ENCODE measurements at regions not wholly inside any gene's neighbourhood (a gene's known extent, or its start where the extent isn't known, plus 50 kb on each side); places are given as distances from the start of the nearest gene placed in this dataset.
"Not testable (repeated sequence)": the region's sequence is repeated elsewhere in the genome, so short reads cannot be mapped to it uniquely, and the experiment has no call there.

- not testable (repeated sequence) for H3K4me1 ChIP-seq (ENCODE audit: control insufficient read depth in 1 of 2, insufficient read depth in 2 of 2, low read length in 2 of 2); H3K27me3 ChIP-seq (ENCODE audit: control insufficient read depth in 1 of 2, insufficient read depth in 2 of 2, low read length in 2 of 2); H3K9me3 ChIP-seq (ENCODE audit: control insufficient read depth in 1 of 2, low read length in 2 of 2); H3K4me3 ChIP-seq (ENCODE audit: low read depth in 1 of 2, low read length in 2 of 2); H3K9ac ChIP-seq (ENCODE audit: low read depth in 1 of 2, low read length in 2 of 2); H3K27ac ChIP-seq (ENCODE audit: low read depth, low read length); H3K36me3 ChIP-seq (ENCODE audit: control insufficient read depth in 1 of 2, insufficient read depth in 2 of 2, low read length in 2 of 2)
These were observed 1164.3 kb downstream of the RPIA start for GRCh38 chr2:89855752-89856151.

- H3K4me3 ChIP-seq (ENCODE audit: low read depth in 1 of 2, low read length in 2 of 2); H3K9ac ChIP-seq (ENCODE audit: low read depth in 1 of 2, low read length in 2 of 2); H3K36me3 ChIP-seq (ENCODE audit: control insufficient read depth in 1 of 2, insufficient read depth in 2 of 2, low read length in 2 of 2); H3K4me1 ChIP-seq (ENCODE audit: control insufficient read depth in 1 of 2, insufficient read depth in 2 of 2, low read length in 2 of 2); H3K27me3 ChIP-seq (ENCODE audit: control insufficient read depth in 1 of 2, insufficient read depth in 2 of 2, low read length in 2 of 2); H3K27ac ChIP-seq (ENCODE audit: low read depth, low read length); H3K9me3 ChIP-seq (ENCODE audit: control insufficient read depth in 1 of 2, low read length in 2 of 2): not testable (repeated sequence)
These were observed 1164.8 kb downstream of the RPIA start for GRCh38 chr2:89856305-89856704.

- H3K27ac ChIP-seq (ENCODE audit: low read depth, low read length); H3K9ac ChIP-seq (ENCODE audit: low read depth in 1 of 2, low read length in 2 of 2); H3K4me1 ChIP-seq (ENCODE audit: control insufficient read depth in 1 of 2, insufficient read depth in 2 of 2, low read length in 2 of 2); H3K27me3 ChIP-seq (ENCODE audit: control insufficient read depth in 1 of 2, insufficient read depth in 2 of 2, low read length in 2 of 2); H3K4me3 ChIP-seq (ENCODE audit: low read depth in 1 of 2, low read length in 2 of 2); H3K9me3 ChIP-seq (ENCODE audit: control insufficient read depth in 1 of 2, low read length in 2 of 2); H3K36me3 ChIP-seq (ENCODE audit: control insufficient read depth in 1 of 2, insufficient read depth in 2 of 2, low read length in 2 of 2): not testable (repeated sequence)
These were observed 1170.7 kb downstream of the RPIA start for GRCh38 chr2:89862164-89862563.

- H3K9me3 ChIP-seq (ENCODE audit: control insufficient read depth in 1 of 2, low read length in 2 of 2); H3K4me3 ChIP-seq (ENCODE audit: low read depth in 1 of 2, low read length in 2 of 2): not testable (repeated sequence)
These were observed 1171.7 kb downstream of the RPIA start for GRCh38 chr2:89863209-89863608.

GRCh38 chr2:89874810-89875595 lies 1183.5 kb downstream of the RPIA start:
- not testable (repeated sequence) for H3K27me3 ChIP-seq (ENCODE audit: control insufficient read depth in 1 of 2, insufficient read depth in 2 of 2, low read length in 2 of 2); H3K4me3 ChIP-seq (ENCODE audit: low read depth in 1 of 2, low read length in 2 of 2); H3K9me3 ChIP-seq (ENCODE audit: control insufficient read depth in 1 of 2, low read length in 2 of 2); H3K9ac ChIP-seq (ENCODE audit: low read depth in 1 of 2, low read length in 2 of 2); H3K36me3 ChIP-seq (ENCODE audit: control insufficient read depth in 1 of 2, insufficient read depth in 2 of 2, low read length in 2 of 2); H3K27ac ChIP-seq (ENCODE audit: low read depth, low read length); H3K4me1 ChIP-seq (ENCODE audit: control insufficient read depth in 1 of 2, insufficient read depth in 2 of 2, low read length in 2 of 2)

More at GRCh38 chr2:89863209-89863608, 1171.7 kb downstream of the RPIA start:
- not testable (repeated sequence) for H3K27ac ChIP-seq (ENCODE audit: low read depth, low read length); H3K27me3 ChIP-seq (ENCODE audit: control insufficient read depth in 1 of 2, insufficient read depth in 2 of 2, low read length in 2 of 2); H3K4me1 ChIP-seq (ENCODE audit: control insufficient read depth in 1 of 2, insufficient read depth in 2 of 2, low read length in 2 of 2); H3K9ac ChIP-seq (ENCODE audit: low read depth in 1 of 2, low read length in 2 of 2); H3K36me3 ChIP-seq (ENCODE audit: control insufficient read depth in 1 of 2, insufficient read depth in 2 of 2, low read length in 2 of 2)

- H3K36me3 ChIP-seq (ENCODE audit: control insufficient read depth in 1 of 2, insufficient read depth in 2 of 2, low read length in 2 of 2); H3K4me3 ChIP-seq (ENCODE audit: low read depth in 1 of 2, low read length in 2 of 2); H3K4me1 ChIP-seq (ENCODE audit: control insufficient read depth in 1 of 2, insufficient read depth in 2 of 2, low read length in 2 of 2); H3K27ac ChIP-seq (ENCODE audit: low read depth, low read length); H3K27me3 ChIP-seq (ENCODE audit: control insufficient read depth in 1 of 2, insufficient read depth in 2 of 2, low read length in 2 of 2); H3K9ac ChIP-seq (ENCODE audit: low read depth in 1 of 2, low read length in 2 of 2); H3K9me3 ChIP-seq (ENCODE audit: control insufficient read depth in 1 of 2, low read length in 2 of 2): not testable (repeated sequence)
These were observed 1185.0 kb downstream of the RPIA start for GRCh38 chr2:89876445-89876844.

- not testable (repeated sequence) for H3K27ac ChIP-seq (ENCODE audit: low read depth, low read length); H3K36me3 ChIP-seq (ENCODE audit: control insufficient read depth in 1 of 2, insufficient read depth in 2 of 2, low read length in 2 of 2); H3K27me3 ChIP-seq (ENCODE audit: control insufficient read depth in 1 of 2, insufficient read depth in 2 of 2, low read length in 2 of 2); H3K4me1 ChIP-seq (ENCODE audit: control insufficient read depth in 1 of 2, insufficient read depth in 2 of 2, low read length in 2 of 2); H3K9me3 ChIP-seq (ENCODE audit: control insufficient read depth in 1 of 2, low read length in 2 of 2); H3K9ac ChIP-seq (ENCODE audit: low read depth in 1 of 2, low read length in 2 of 2); H3K4me3 ChIP-seq (ENCODE audit: low read depth in 1 of 2, low read length in 2 of 2)
These were observed 1185.4 kb downstream of the RPIA start for GRCh38 chr2:89876878-89877277.

GRCh38 chr2:89882880-89883279 lies 1191.4 kb downstream of the RPIA start:
- H3K9me3 ChIP-seq (ENCODE audit: control insufficient read depth in 1 of 2, low read length in 2 of 2); H3K4me3 ChIP-seq (ENCODE audit: low read depth in 1 of 2, low read length in 2 of 2); H3K4me1 ChIP-seq (ENCODE audit: control insufficient read depth in 1 of 2, insufficient read depth in 2 of 2, low read length in 2 of 2); H3K27me3 ChIP-seq (ENCODE audit: control insufficient read depth in 1 of 2, insufficient read depth in 2 of 2, low read length in 2 of 2); H3K27ac ChIP-seq (ENCODE audit: low read depth, low read length); H3K9ac ChIP-seq (ENCODE audit: low read depth in 1 of 2, low read length in 2 of 2); H3K36me3 ChIP-seq (ENCODE audit: control insufficient read depth in 1 of 2, insufficient read depth in 2 of 2, low read length in 2 of 2): not testable (repeated sequence)

GRCh38 chr2:89883624-89884023 lies 1192.2 kb downstream of the RPIA start:
- not testable (repeated sequence) for H3K36me3 ChIP-seq (ENCODE audit: control insufficient read depth in 1 of 2, insufficient read depth in 2 of 2, low read length in 2 of 2); H3K9ac ChIP-seq (ENCODE audit: low read depth in 1 of 2, low read length in 2 of 2); H3K27ac ChIP-seq (ENCODE audit: low read depth, low read length); H3K4me1 ChIP-seq (ENCODE audit: control insufficient read depth in 1 of 2, insufficient read depth in 2 of 2, low read length in 2 of 2); H3K27me3 ChIP-seq (ENCODE audit: control insufficient read depth in 1 of 2, insufficient read depth in 2 of 2, low read length in 2 of 2); H3K9me3 ChIP-seq (ENCODE audit: control insufficient read depth in 1 of 2, low read length in 2 of 2); H3K4me3 ChIP-seq (ENCODE audit: low read depth in 1 of 2, low read length in 2 of 2)

- not testable (repeated sequence) for H3K4me1 ChIP-seq (ENCODE audit: control insufficient read depth in 1 of 2, insufficient read depth in 2 of 2, low read length in 2 of 2); H3K4me3 ChIP-seq (ENCODE audit: low read depth in 1 of 2, low read length in 2 of 2); H3K27ac ChIP-seq (ENCODE audit: low read depth, low read length); H3K27me3 ChIP-seq (ENCODE audit: control insufficient read depth in 1 of 2, insufficient read depth in 2 of 2, low read length in 2 of 2); H3K36me3 ChIP-seq (ENCODE audit: control insufficient read depth in 1 of 2, insufficient read depth in 2 of 2, low read length in 2 of 2); H3K9ac ChIP-seq (ENCODE audit: low read depth in 1 of 2, low read length in 2 of 2); H3K9me3 ChIP-seq (ENCODE audit: control insufficient read depth in 1 of 2, low read length in 2 of 2)
These were observed 1193.6 kb downstream of the RPIA start for GRCh38 chr2:89885071-89885470.

GRCh38 chr2:89888693-89889092 lies 1197.2 kb downstream of the RPIA start:
- H3K9me3 ChIP-seq (ENCODE audit: control insufficient read depth in 1 of 2, low read length in 2 of 2); H3K27ac ChIP-seq (ENCODE audit: low read depth, low read length); H3K4me3 ChIP-seq (ENCODE audit: low read depth in 1 of 2, low read length in 2 of 2); H3K27me3 ChIP-seq (ENCODE audit: control insufficient read depth in 1 of 2, insufficient read depth in 2 of 2, low read length in 2 of 2); H3K4me1 ChIP-seq (ENCODE audit: control insufficient read depth in 1 of 2, insufficient read depth in 2 of 2, low read length in 2 of 2); H3K36me3 ChIP-seq (ENCODE audit: control insufficient read depth in 1 of 2, insufficient read depth in 2 of 2, low read length in 2 of 2); H3K9ac ChIP-seq (ENCODE audit: low read depth in 1 of 2, low read length in 2 of 2): not testable (repeated sequence)

All from duodenal mucosa (tissue), 2 donors.